Tibial nerve (tissue), 4 donors: ENCODE measurements at regions not wholly inside any gene's neighbourhood (a gene's known extent, or its start where the extent isn't known, plus 50 kb on each side); places are given as distances from the start of the nearest gene placed in this dataset.

ENCODE experiments used
- EP300 ChIP-seq, 2 donors: sonication (generic); formaldehyde crosslinking; IDR thresholded peaks; one replicate each; pipeline ENCODE4 v1.6.1; 2017; ENCODE audit warnings: antibody characterized with exemption in 2 of 2, mild to moderate bottlenecking in 1 of 2
- POLR2A ChIP-seq, 2 donors: fragments of 450-650 bp; IDR thresholded peaks; one replicate each; pipeline ENCODE4 v1.6.1; 2017; ENCODE audit warnings: antibody characterized with exemption in 2 of 2, mild to moderate bottlenecking in 2 of 2, moderate library complexity in 2 of 2
- TF ChIP-seq, protein P1 (sequence below), 5 experiments: fragments of 200-600 bp in 3 of 5; fragments of 450-650 bp in 2 of 5; sonication (generic) in 3 of 5; IDR thresholded peaks; one replicate each; pipeline ENCODE4 v1.5.1; 2016 to 2019; ENCODE audit warnings: antibody characterized with exemption in 5 of 5, mild to moderate bottlenecking in 3 of 5, moderate library complexity in 2 of 5

DNA sequence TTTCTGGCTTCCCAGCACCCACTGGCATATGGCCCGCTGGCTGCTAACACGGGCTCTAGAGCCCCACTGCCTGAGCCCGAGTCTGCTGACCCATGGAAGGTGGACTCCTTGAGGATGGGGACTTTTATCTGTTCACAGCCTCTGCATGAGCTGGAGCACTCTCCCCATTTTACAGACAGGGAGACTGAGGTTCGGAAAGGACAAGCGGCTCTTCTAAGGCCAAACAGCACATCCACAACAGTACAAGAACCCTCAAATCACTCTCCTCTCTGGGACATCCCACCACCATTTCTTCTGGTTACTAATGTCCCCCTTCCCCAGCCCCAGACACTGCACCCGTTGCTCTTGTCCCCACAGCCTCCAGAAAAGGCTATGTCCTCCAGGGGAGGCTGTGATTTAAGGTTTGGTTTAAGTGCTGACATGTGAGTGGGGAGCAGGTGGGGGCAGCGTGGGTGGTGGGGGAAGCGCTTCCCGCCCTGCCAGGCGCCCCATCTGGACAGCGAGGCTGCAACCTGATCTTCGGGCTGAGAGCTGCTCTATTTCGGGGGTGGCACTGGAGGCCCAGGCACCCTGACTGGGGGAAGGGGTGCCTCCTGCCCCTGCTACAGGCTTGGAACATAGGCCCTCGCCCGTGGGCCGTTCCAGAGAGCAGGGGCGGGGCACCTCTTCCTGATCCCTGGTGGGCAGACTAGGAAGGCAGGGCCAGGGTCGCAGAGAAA, 104.8 kb upstream of the WNT4 start:
- TF ChIP-seq, protein P1, sequence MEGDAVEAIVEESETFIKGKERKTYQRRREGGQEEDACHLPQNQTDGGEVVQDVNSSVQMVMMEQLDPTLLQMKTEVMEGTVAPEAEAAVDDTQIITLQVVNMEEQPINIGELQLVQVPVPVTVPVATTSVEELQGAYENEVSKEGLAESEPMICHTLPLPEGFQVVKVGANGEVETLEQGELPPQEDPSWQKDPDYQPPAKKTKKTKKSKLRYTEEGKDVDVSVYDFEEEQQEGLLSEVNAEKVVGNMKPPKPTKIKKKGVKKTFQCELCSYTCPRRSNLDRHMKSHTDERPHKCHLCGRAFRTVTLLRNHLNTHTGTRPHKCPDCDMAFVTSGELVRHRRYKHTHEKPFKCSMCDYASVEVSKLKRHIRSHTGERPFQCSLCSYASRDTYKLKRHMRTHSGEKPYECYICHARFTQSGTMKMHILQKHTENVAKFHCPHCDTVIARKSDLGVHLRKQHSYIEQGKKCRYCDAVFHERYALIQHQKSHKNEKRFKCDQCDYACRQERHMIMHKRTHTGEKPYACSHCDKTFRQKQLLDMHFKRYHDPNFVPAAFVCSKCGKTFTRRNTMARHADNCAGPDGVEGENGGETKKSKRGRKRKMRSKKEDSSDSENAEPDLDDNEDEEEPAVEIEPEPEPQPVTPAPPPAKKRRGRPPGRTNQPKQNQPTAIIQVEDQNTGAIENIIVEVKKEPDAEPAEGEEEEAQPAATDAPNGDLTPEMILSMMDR (IDR thresholded peaks at IDR 0.05) = no peak
- no peak for TF ChIP-seq EP300 (IDR thresholded peaks at IDR 0.05)
- TF ChIP-seq POLR2A (IDR thresholded peaks at IDR 0.05) = no peak
